OCI-LY1 (cell line): ENCODE measurements at regions not wholly inside any gene's neighbourhood (a gene's known extent, or its start where the extent isn't known, plus 50 kb on each side); places are given as distances from the start of the nearest gene placed in this dataset.

Source experiments
- H2AFZ ChIP-seq: fragments of 200-600 bp; sonication (generic), shearing (Covaris generic); 2 replicates; pipeline ENCODE4 v1.6.0; 2014; ENCODE audit warnings: antibody characterized with exemption, mild to moderate bottlenecking, low read length
- H3F3A ChIP-seq: fragments of 200-600 bp; sonication (generic), shearing (Covaris generic); 2 replicates; pipeline ENCODE4 v1.6.0; 2014; ENCODE audit warnings: mild to moderate bottlenecking, antibody characterized with exemption, low read length, moderate library complexity; ENCODE audit not compliant: insufficient read depth
- H3K27ac ChIP-seq: fragments of 200-600 bp; sonication (generic); 2 replicates; pipeline ENCODE4 v1.5.1; 2014; ENCODE audit warnings: low read length, mixed run types, mild to moderate bottlenecking, low read depth; ENCODE audit not compliant: poor library complexity, severe bottlenecking
- H3K27me3 ChIP-seq: fragments of 200-600 bp; sonication (generic); 2 replicates; pipeline ENCODE4 v1.6.0; 2014; ENCODE audit warnings: antibody characterized with exemption, mild to moderate bottlenecking, low read length, moderate library complexity; ENCODE audit not compliant: insufficient read depth
- H3K36me3 ChIP-seq: fragments of 200-600 bp; sonication (generic); 2 replicates; pipeline ENCODE4 v1.6.1; 2014; ENCODE audit warnings: mild to moderate bottlenecking, antibody characterized with exemption, low read length, moderate library complexity, mixed read lengths; ENCODE audit not compliant: insufficient read depth
- H3K4me1 ChIP-seq: fragments of 200-600 bp; sonication (generic); 2 replicates; pipeline ENCODE4 v1.5.1; 2014; ENCODE audit warnings: mild to moderate bottlenecking, low read length, moderate library complexity; ENCODE audit not compliant: insufficient read depth, severe bottlenecking
- H3K4me2 ChIP-seq: fragments of 200-600 bp; sonication (generic), shearing (Covaris generic); 2 replicates; pipeline ENCODE4 v1.6.1; 2014; ENCODE audit warnings: low read length
- H3K4me3 ChIP-seq: fragments of 200-600 bp; sonication (generic); 2 replicates; pipeline ENCODE4 v1.5.1; 2014; ENCODE audit warnings: low read length, low read depth, mild to moderate bottlenecking, mixed read lengths; ENCODE audit not compliant: poor library complexity, severe bottlenecking
- H3K79me2 ChIP-seq: fragments of 200-600 bp; shearing (Covaris generic); 2 replicates; pipeline ENCODE4 v1.6.1; 2016; ENCODE audit warnings: mixed run types, low read length, mixed read lengths; ENCODE audit not compliant: insufficient read depth
- H3K9ac ChIP-seq: fragments of 200-600 bp; sonication (generic), shearing (Covaris generic); 2 replicates; pipeline ENCODE4 v1.6.1; 2014; ENCODE audit warnings: mild to moderate bottlenecking, low read length, mixed read lengths
- H3K9me2 ChIP-seq: fragments of 200-600 bp; sonication (generic), shearing (Covaris generic); 2 replicates; pipeline ENCODE4 v1.6.1; 2014; ENCODE audit warnings: low read depth, mild to moderate bottlenecking, low read length, mixed read lengths
- H3K9me3 ChIP-seq: fragments of 200-600 bp; shearing (Covaris generic); 2 replicates; pipeline ENCODE4 v1.6.1; 2014; ENCODE audit warnings: low read length, mixed read lengths
- H4K20me1 ChIP-seq: fragments of 200-600 bp; sonication (generic), shearing (Covaris generic); 2 replicates; pipeline ENCODE4 v1.6.0; 2016; ENCODE audit warnings: mild to moderate bottlenecking, low read length; ENCODE audit not compliant: insufficient read depth
- EZH2 ChIP-seq: fragments of 200-600 bp; sonication (generic), shearing (Covaris generic); IDR thresholded peaks from 2 replicates; pipeline ENCODE4 v1.8.0; 2017; ENCODE audit warnings: borderline replicate concordance, mixed run types, mild to moderate bottlenecking, antibody characterized with exemption, low read length, moderate library complexity, mixed read lengths
- TF ChIP-seq, protein P1 (sequence below): fragments of 200-600 bp; sonication (generic), shearing (Covaris generic); IDR thresholded peaks from 2 replicates; pipeline ENCODE4 v1.5.1; 2017; ENCODE audit warnings: mild to moderate bottlenecking, antibody characterized with exemption, low read length, moderate library complexity, mixed read lengths

DNA sequence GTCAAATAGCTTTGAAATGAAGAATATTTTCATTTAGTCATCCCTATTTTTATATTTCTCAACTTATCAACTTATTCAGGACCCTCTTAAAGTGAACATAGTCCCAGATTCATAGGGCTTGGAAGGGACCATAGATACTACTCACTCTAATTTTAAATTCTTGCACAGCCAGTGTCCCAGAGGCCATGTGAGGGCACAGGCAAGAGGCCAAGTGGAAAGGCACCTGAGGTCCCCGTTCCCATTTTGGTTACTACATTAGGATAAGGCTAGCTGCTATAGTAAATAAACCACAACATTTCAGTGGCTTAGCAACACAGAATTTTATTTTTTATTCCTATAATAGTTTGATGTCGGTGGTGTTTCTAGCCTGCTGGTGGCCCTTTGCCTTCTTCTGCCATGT is 227.8 kb downstream of the SPTSSA start:
- Histone ChIP-seq H3K36me3 (no peaks in the 10 kb centered on the region), H3K4me2 (no peak overlapping the region), H3K9me2 (no peaks in the 10 kb centered on the region), H4K20me1 (no peaks in the 10 kb centered on the region), H3K27ac (no peak overlapping the region), H3K79me2 (no peaks in the 10 kb centered on the region), H3K4me3 (no peak overlapping the region), H3K27me3 (no peaks in the 10 kb centered on the region; the same call in 1 of the 2 replicates), H3K9me3 (no peaks in the 10 kb centered on the region), H3F3A (no peaks in the 10 kb centered on the region), H3K4me1 (no peaks in the 10 kb centered on the region), H2AFZ (no peak overlapping the region), H3K9ac (no peak overlapping the region)
- TF ChIP-seq EZH2: no peak
- TF ChIP-seq, protein P1, sequence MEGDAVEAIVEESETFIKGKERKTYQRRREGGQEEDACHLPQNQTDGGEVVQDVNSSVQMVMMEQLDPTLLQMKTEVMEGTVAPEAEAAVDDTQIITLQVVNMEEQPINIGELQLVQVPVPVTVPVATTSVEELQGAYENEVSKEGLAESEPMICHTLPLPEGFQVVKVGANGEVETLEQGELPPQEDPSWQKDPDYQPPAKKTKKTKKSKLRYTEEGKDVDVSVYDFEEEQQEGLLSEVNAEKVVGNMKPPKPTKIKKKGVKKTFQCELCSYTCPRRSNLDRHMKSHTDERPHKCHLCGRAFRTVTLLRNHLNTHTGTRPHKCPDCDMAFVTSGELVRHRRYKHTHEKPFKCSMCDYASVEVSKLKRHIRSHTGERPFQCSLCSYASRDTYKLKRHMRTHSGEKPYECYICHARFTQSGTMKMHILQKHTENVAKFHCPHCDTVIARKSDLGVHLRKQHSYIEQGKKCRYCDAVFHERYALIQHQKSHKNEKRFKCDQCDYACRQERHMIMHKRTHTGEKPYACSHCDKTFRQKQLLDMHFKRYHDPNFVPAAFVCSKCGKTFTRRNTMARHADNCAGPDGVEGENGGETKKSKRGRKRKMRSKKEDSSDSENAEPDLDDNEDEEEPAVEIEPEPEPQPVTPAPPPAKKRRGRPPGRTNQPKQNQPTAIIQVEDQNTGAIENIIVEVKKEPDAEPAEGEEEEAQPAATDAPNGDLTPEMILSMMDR: no peak

GRCh38 chr14:34233619-34234018 is 228.4 kb downstream of the SPTSSA start:
- Histone ChIP-seq H3K27ac (no peak overlapping the region), H3F3A (no peaks in the 10 kb centered on the region), H3K4me3 (no peak overlapping the region), H4K20me1 (no peaks in the 10 kb centered on the region), H2AFZ (no peak overlapping the region), H3K9me2 (no peaks in the 10 kb centered on the region), H3K4me2 (no peak overlapping the region), H3K4me1 (no peaks in the 10 kb centered on the region), H3K36me3 (no peaks in the 10 kb centered on the region), H3K9ac (no peak overlapping the region), H3K9me3 (no peaks in the 10 kb centered on the region), H3K27me3 (no peaks in the 10 kb centered on the region; the same call in 1 of the 2 replicates), H3K79me2 (no peaks in the 10 kb centered on the region)
- TF ChIP-seq, protein P1: no peak
- TF ChIP-seq EZH2: no peak

- Histone ChIP-seq H3F3A (no peaks in the 10 kb centered on the region), H3K36me3 (no peaks in the 10 kb centered on the region), H2AFZ (no peak overlapping the region), H3K4me1 (no peaks in the 10 kb centered on the region), H3K4me3 (no peak overlapping the region), H3K9me2 (no peaks in the 10 kb centered on the region), H3K9me3 (no peaks in the 10 kb centered on the region), H3K79me2 (no peaks in the 10 kb centered on the region), H4K20me1 (no peaks in the 10 kb centered on the region), H3K27me3 (no peaks in the 10 kb centered on the region; the same call in 1 of the 2 replicates), H3K4me2 (no peak overlapping the region), H3K9ac (no peak overlapping the region), H3K27ac (no peak overlapping the region)
- TF ChIP-seq, protein P1: no peak
- TF ChIP-seq EZH2: no peak
Observed at GRCh38 chr14:34232790-34233189, 229.2 kb downstream of the SPTSSA start.
